ENCODE measurements at regions not wholly inside any gene's neighbourhood (a gene's known extent, or its start where the extent isn't known, plus 50 kb on each side); places are given as distances from the start of the nearest gene placed in this dataset.

GRCh38 chr12:67433385-67434175 lies 164.4 kb downstream of the CAND1 start:
- Histone ChIP-seq H3K9me3 (ENCODE audit: severe bottlenecking) (no peaks in the 10 kb centered on the region), H3K27ac (no peak overlapping the region), H3K4me3 (ENCODE audit: low read depth, low read length) (no peak overlapping the region), H3K27me3 (ENCODE audit: insufficient read depth, low read depth, severe bottlenecking) (no peaks in the 10 kb centered on the region), H3K36me3 (no peaks in the 10 kb centered on the region)
- DNase-seq = no peak
- no peak for TF ChIP-seq CTCF (IDR thresholded peaks at IDR 0.05; ENCODE audit: low read depth, low read length)

GRCh38 chr12:67434671-67435370 lies 165.7 kb downstream of the CAND1 start:
- TF ChIP-seq CTCF (IDR thresholded peaks at IDR 0.05; ENCODE audit: low read depth, low read length) = no peak
- DNase-seq = no peak
- Histone ChIP-seq H3K27me3 (ENCODE audit: insufficient read depth, low read depth, severe bottlenecking) (no peaks in the 10 kb centered on the region), H3K36me3 (no peaks in the 10 kb centered on the region), H3K9me3 (ENCODE audit: severe bottlenecking) (no peaks in the 10 kb centered on the region), H3K4me3 (ENCODE audit: low read depth, low read length) (no peak overlapping the region), H3K27ac (no peak overlapping the region)

GRCh38 chr12:67436230-67436629 lies 167.1 kb downstream of the CAND1 start:
- DNase-seq = no peak
- no peak for TF ChIP-seq CTCF (IDR thresholded peaks at IDR 0.05; ENCODE audit: low read depth, low read length)
- Histone ChIP-seq H3K9me3 (ENCODE audit: severe bottlenecking) (no peaks in the 10 kb centered on the region), H3K4me3 (ENCODE audit: low read depth, low read length) (no peak overlapping the region), H3K27ac (no peak overlapping the region), H3K36me3 (no peaks in the 10 kb centered on the region), H3K27me3 (ENCODE audit: insufficient read depth, low read depth, severe bottlenecking) (no peaks in the 10 kb centered on the region)

GRCh38 chr12:67437011-67437410 lies 167.9 kb downstream of the CAND1 start:
- TF ChIP-seq CTCF (IDR thresholded peaks at IDR 0.05; ENCODE audit: low read depth, low read length) = no peak
- Histone ChIP-seq H3K27me3 (ENCODE audit: insufficient read depth, low read depth, severe bottlenecking) (no peaks in the 10 kb centered on the region), H3K9me3 (ENCODE audit: severe bottlenecking) (no peaks in the 10 kb centered on the region), H3K4me3 (ENCODE audit: low read depth, low read length) (no peak overlapping the region), H3K36me3 (no peaks in the 10 kb centered on the region), H3K27ac (no peak overlapping the region)
- no peak for DNase-seq

- Histone ChIP-seq H3K27ac (no peak overlapping the region), H3K4me3 (ENCODE audit: low read depth, low read length) (no peak overlapping the region), H3K27me3 (ENCODE audit: insufficient read depth, low read depth, severe bottlenecking) (no peaks in the 10 kb centered on the region), H3K36me3 (no peaks in the 10 kb centered on the region), H3K9me3 (ENCODE audit: severe bottlenecking) (no peaks in the 10 kb centered on the region)
- DNase-seq = no peak
- TF ChIP-seq CTCF (IDR thresholded peaks at IDR 0.05; ENCODE audit: low read depth, low read length) = no peak
Measured at GRCh38 chr12:67439611-67440010, 170.5 kb downstream of the CAND1 start.
